Body of pancreas (tissue), 4 donors: ENCODE measurements at regions not wholly inside any gene's neighbourhood (a gene's known extent, or its start where the extent isn't known, plus 50 kb on each side); places are given as distances from the start of the nearest gene placed in this dataset.

Experiments
- CTCF ChIP-seq, 7 experiments: fragments of 450-650 bp in 4 of 7; fragments of 200-600 bp in 3 of 7; sonication (generic) in 3 of 7; IDR thresholded peaks; one replicate each; pipeline ENCODE4 v1.5.1; 2016 to 2019; ENCODE audit warnings: antibody characterized with exemption in 7 of 7
- POLR2A ChIP-seq, 3 donors: fragments of 450-650 bp; IDR thresholded peaks; one replicate each; pipeline ENCODE4 v1.6.1; 2016; ENCODE audit warnings: antibody characterized with exemption in 3 of 3, mild to moderate bottlenecking in 2 of 3

- TF ChIP-seq CTCF (IDR thresholded peaks at IDR 0.05): no peak
- TF ChIP-seq POLR2A (IDR thresholded peaks at IDR 0.05): no peak
These were observed 89.6 kb upstream of the LANCL2 start for GRCh38 chr7:55275291-55276200.
